ENCODE measurements at regions not wholly inside any gene's neighbourhood (a gene's known extent, or its start where the extent isn't known, plus 50 kb on each side); places are given as distances from the start of the nearest gene placed in this dataset.

DNA sequence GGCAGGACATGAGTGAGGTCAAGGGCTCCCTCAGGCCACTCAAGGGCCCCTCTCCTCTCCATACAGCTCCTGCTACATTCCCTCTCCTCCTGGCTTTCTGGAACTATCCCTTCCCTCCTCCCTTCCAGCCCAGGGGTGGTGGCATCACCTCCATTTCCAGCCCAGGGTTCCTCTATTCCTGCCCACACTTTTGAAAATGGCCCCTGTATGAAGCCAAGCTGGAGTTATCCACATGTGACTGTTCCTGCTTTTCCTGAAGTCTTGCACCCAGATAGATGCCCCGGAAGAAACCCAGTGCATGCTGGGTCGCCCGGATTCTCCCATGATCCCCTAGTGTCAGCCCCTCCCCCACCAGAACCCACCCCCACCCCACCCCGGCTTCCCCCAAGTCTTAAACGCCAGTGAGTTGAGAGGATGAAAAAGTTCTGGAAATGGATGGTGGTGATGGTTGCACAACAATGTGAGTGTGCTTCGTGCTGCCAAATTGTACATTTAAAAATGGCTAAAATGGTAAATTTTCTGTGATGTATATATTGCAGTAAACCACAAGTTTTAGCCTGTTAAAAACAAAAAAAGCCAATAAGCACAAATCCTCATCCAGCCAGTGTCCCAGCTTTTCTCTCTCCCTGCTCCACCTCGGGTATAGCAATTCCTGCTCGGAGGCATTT, 136.9 kb downstream of the SCARB1 start:
- DNase-seq, result no peak

GRCh38 chr12:124725597-124726237, 137.9 kb downstream of the SCARB1 start:
- DNase-seq, result no peak

DNA sequence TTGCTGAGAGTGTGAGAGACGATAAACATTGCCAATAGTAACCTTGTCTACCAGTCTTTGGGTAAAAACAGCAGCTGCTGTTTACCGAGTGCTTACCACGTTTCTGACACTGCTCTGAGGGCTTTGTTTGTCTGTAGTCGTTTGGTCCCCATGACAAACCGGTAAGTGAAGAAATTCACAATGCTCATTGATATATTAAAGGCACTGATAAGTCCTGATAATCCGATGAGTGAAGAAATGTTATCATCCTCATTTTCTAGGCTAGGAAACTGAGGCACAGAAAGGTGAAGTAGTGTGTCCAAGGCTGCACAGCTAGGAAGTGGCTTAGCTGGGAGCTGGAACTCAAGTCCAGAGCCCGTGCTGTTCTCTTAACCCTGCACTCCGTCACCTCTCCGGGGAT, 138.6 kb downstream of the SCARB1 start:
- DNase-seq, result no peak

DNA sequence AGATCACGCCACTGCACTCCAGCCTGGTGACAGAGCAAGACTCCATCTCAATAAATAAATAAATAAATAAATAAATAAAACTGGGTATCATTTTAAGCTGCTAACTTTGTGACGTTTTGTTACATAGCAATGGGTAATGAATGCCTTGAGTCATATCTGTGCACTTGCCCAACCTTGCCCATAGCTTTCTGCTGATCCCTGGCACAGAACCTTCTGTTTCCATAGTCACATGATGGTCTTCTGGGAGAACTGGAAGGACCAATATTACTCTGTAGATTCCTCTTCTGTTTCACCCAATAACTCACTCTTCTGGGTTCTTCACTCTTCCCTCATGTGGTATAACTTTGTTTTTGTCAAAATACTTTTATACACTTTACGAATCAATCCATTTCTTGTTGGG, 140.8 kb downstream of the SCARB1 start:
- DNase-seq, result no peak

- no peak for DNase-seq
Observed at GRCh38 chr12:124721501-124722162, 142.0 kb downstream of the SCARB1 start.

GRCh38 chr12:124720681-124721500, 142.8 kb downstream of the SCARB1 start:
- peak; percentile 41 to 49 for DNase-seq

GRCh38 chr12:124720004-124720680, 143.5 kb downstream of the SCARB1 start:
- peak in 1 of 2 experiments; percentile 16 for DNase-seq

- no peak for DNase-seq
Observed at GRCh38 chr12:124719231-124719630, 144.4 kb downstream of the SCARB1 start.

GRCh38 chr12:124718458-124718857, 145.2 kb downstream of the SCARB1 start:
- DNase-seq, result no peak

DNA sequence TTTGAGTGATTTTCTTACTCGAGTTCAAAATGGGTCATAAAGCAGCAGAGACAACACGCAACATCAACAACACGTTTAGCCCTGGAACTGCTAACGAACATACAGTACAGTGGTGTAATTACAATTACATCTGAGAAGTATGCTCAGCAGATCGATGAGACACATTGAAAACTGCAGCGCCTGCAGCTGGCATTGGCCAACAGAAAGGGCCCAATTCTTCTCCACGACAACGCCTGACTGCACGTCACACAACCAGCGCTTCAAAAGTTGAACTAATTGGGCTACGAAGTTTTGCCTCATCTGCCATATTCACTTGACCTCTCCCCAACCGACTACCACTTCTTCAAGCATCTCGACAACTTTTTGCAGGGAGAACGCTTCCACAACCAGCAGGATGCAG, 145.6 kb downstream of the SCARB1 start:
- DNase-seq, result no peak

DNA sequence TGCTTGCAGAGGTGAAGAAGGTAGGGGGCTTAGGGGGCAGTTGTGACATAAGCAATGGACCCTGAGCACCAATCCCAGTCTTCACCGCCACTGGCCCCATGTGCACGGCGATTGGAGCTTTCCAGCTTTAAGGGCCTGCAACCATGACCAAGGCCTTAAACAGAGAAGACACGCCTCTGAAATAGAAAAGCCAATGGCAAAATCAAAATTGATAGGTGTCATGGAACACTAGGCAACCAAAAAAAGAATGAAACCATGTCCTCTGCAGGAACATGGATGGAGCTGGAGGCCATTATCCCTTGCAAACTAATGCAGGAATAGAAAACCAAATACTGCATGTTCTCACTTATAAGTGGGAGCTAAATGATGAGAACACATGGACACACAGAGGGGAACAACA, 146.3 kb downstream of the SCARB1 start:
- DNase-seq, result no peak

DNA sequence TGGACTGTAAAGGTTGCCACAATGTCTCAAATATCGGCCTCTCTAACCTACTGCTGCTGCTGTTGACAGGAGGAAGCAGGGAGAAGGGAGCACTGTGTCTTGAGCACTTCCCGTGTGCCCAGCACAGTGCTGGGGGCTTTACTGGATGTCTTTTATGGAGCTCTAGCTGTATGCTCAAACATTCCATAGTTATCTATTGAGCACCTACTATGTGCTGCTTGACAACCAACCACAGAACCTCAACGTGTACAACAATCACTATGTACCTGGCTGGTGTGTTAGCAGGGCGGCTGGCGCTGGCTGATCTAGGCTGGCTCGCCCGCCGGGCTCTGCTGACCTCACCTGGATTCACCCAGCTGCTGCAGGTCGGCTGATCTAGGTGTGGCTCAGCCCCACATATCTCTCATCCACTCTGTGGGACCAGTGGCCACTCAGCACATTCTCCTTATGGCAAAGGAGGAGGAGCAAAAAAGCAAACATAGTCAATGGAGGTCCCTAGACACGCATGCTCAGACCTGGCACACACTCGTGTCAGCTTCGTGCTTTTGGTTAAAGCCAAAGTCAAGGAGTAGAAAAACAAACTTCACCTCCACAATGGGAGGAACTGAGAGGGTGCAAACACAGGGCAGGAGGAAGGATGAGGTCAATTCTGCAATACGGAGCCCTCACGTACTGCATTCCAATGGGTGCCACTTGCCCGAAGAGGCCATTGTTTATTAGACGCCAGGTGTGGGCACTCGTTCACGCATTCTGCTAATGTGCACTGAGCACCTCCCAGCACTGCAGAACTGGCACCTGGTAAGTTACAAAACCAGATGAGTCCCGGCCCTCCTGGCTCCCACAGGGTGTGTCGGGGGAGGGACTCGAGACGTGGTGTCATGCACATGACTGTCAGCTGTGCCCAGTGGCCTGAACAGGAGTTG, 147.2 kb downstream of the SCARB1 start:
- DNase-seq, result no peak

GRCh38 chr12:124715121-124715990, 147.9 kb upstream of the NCOR2 start:
- no peak for DNase-seq

GRCh38 chr12:124713436-124714082, 146.1 kb upstream of the NCOR2 start:
- DNase-seq, result no peak

- no peak for DNase-seq
Observed at GRCh38 chr12:124713041-124713435, 145.6 kb upstream of the NCOR2 start.

GRCh38 chr12:124711344-124711743, 143.9 kb upstream of the NCOR2 start:
- DNase-seq, result no peak

GRCh38 chr12:124709722-124710687, 142.6 kb upstream of the NCOR2 start:
- no peak for DNase-seq

DNA sequence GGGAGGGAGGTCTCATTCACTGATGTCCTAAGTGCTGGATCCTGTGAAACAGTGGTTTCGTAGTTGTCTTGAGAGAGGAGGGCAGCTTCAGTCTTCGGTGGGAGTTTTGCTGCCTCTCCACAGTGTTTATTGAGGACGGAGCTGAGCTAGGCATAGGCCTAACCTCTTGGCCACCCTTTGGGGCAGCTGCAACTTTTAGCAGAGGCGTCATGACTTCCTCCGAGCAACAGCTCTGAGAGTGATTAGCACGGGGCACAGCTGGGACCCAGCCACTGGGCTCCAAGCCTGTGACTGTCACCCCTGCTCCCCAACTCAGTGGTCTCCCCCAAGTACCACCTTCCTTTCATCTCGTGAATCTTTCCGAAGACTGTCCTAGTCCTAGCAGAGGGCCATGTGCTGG, 139.9 kb upstream of the NCOR2 start:
- no peak for DNase-seq

DNA sequence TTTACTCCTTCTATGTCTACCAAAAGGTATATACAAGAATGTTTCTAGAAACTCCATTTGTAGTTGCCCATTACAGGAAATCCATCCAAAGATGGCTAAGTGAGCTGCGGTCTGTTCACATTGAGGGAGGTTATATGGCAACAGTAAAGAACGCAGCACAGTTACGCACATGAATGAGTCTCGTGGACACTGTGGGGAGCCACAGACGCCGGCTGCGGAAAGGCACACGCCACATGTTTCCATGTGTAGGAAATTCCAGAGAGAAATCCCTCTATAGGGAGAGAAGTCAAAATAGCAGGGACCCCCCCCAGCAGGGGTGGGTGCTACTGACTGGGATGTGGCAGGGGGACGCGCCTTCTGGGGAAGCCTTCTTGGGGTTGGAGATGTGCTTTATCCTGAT, 139.0 kb upstream of the NCOR2 start:
- DNase-seq, result no peak

Data from NCI-H526 (cell line).